ENCODE measurements at regions not wholly inside any gene's neighbourhood (a gene's known extent, or its start where the extent isn't known, plus 50 kb on each side); places are given as distances from the start of the nearest gene placed in this dataset.

DNA sequence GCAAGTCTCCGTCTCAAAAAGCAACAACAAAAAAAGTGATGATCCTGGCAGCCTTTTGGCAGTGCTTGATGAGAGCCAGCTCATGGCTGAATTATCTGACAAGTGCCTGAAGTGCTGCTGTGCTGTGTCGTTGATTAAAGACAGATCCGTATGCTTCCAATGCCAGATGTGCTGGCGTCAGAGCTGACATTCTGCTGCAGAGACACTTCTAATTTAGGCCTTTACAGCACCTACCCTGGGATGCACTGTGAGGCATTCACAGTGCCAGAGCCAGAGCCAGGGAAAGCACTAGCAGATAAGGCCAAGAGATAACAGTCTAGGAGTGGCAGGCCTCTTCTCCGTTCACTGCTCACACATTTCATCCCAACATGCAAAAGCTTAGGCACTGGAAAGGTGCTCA, 995.5 kb downstream of the RAB28 start (continued):
- no peak for TF ChIP-seq CHD7 (IDR thresholded peaks at IDR 0.05; ENCODE audit: insufficient replicate concordance, low read length)
- TF ChIP-seq TEAD4 (IDR thresholded peaks at IDR 0.05; ENCODE audit: low read depth, low read length): no peak
- no peak for TF ChIP-seq RXRA (IDR thresholded peaks at IDR 0.05; ENCODE audit: insufficient read depth, low read depth, low read length)
